NCI-H69 (cell line): ENCODE measurements at regions not wholly inside any gene's neighbourhood (a gene's known extent, or its start where the extent isn't known, plus 50 kb on each side); places are given as distances from the start of the nearest gene placed in this dataset.

Experiments
- DNase-seq: peaks from one replicate; lab custom pipeline; 2025; lab: John Stamatoyannopoulos, UW

- no peak for DNase-seq
Measured at GRCh38 chr6:18962361-18962905, 575.3 kb downstream of the RNF144B start.

- DNase-seq = no peak
Measured at GRCh38 chr6:18963439-18963838, 576.3 kb downstream of the RNF144B start.

GRCh38 chr6:18973251-18973650, 586.1 kb downstream of the RNF144B start:
- no peak for DNase-seq

- DNase-seq = no peak
Measured at GRCh38 chr6:18976091-18976490, 588.9 kb downstream of the RNF144B start.

- peak; percentile 67 for DNase-seq
Measured at GRCh38 chr6:18976966-18977365, 589.8 kb downstream of the RNF144B start.

GRCh38 chr6:18978337-18979128, 591.4 kb downstream of the RNF144B start:
- peak; percentile 91 for DNase-seq

- peak; percentile 98 for DNase-seq
Measured at GRCh38 chr6:18985061-18985460, 597.9 kb downstream of the RNF144B start.

GRCh38 chr6:18985996-18986395, 598.8 kb downstream of the RNF144B start:
- DNase-seq = peak; percentile 91

- DNase-seq = no peak
Measured at GRCh38 chr6:18988636-18989035, 601.5 kb downstream of the RNF144B start.

GRCh38 chr6:18990059-18990978, 603.2 kb downstream of the RNF144B start:
- DNase-seq = peak; percentile 95

GRCh38 chr6:18997375-18997826, 610.3 kb downstream of the RNF144B start:
- peak; percentile 83 for DNase-seq

GRCh38 chr6:19002976-19003560, 615.9 kb downstream of the RNF144B start:
- no peak for DNase-seq

GRCh38 chr6:19004176-19004575, 617.0 kb downstream of the RNF144B start:
- no peak for DNase-seq

- no peak for DNase-seq
Measured at GRCh38 chr6:19009769-19010168, 622.6 kb downstream of the RNF144B start.

- DNase-seq = peak; percentile 9
Measured at GRCh38 chr6:19013026-19013705, 626.0 kb downstream of the RNF144B start.

GRCh38 chr6:19024737-19025136, 637.6 kb downstream of the RNF144B start:
- peak; percentile 87 for DNase-seq

- DNase-seq = no peak
Measured at GRCh38 chr6:19028201-19028600, 641.1 kb downstream of the RNF144B start.

- peak; percentile 48 for DNase-seq
Measured at GRCh38 chr6:19032591-19033295, 645.6 kb downstream of the RNF144B start.

- no peak for DNase-seq
Measured at GRCh38 chr6:19033683-19034082, 646.5 kb downstream of the RNF144B start.

GRCh38 chr6:19034986-19035385, 647.8 kb downstream of the RNF144B start:
- DNase-seq = no peak
